Tibial nerve (tissue), 4 donors: ENCODE measurements at regions not wholly inside any gene's neighbourhood (a gene's known extent, or its start where the extent isn't known, plus 50 kb on each side); places are given as distances from the start of the nearest gene placed in this dataset.

Experiments used
- DNase-seq, 2 donors: peaks; one replicate each; pipeline ENCODE4 v3.0.0-alpha.2; 2019; ENCODE audit warnings: low spot score in 2 of 2
- H3K27ac ChIP-seq, 4 donors: fragments of 200-600 bp; sonication (generic) in 3 of 4; one replicate each; pipeline ENCODE4 v1.5.1; 2017 to 2019; ENCODE audit warnings: mild to moderate bottlenecking in 1 of 4
- H3K27me3 ChIP-seq, 2 donors: fragments of 200-600 bp; sonication (generic) in 1 of 2; one replicate each; pipeline versions ENCODE4 v1.5.1 to v1.6.0; 2017 to 2019
- H3K36me3 ChIP-seq, 3 donors: fragments of 200-600 bp; sonication (generic); one replicate each; pipeline ENCODE4 v1.5.1; 2018 to 2019
- H3K4me1 ChIP-seq, 4 donors: fragments of 200-600 bp; sonication (generic) in 3 of 4; one replicate each; pipeline ENCODE4 v1.5.1; 2017 to 2019
- H3K4me3 ChIP-seq, 4 donors: fragments of 200-600 bp; sonication (generic) in 3 of 4; one replicate each; pipeline ENCODE4 v1.5.1; 2017 to 2019; ENCODE audit warnings: mild to moderate bottlenecking in 1 of 4, moderate library complexity in 1 of 4
- H3K9me3 ChIP-seq, 4 donors: fragments of 200-600 bp; sonication (generic) in 3 of 4; one replicate each; pipeline ENCODE4 v1.5.1; 2017 to 2019
- CTCF ChIP-seq, 5 experiments: fragments of 200-600 bp in 3 of 5; fragments of 450-650 bp in 2 of 5; sonication (generic) in 3 of 5; IDR thresholded peaks; one replicate each; pipeline ENCODE4 v1.5.1; 2016 to 2019; ENCODE audit warnings: antibody characterized with exemption in 5 of 5, mild to moderate bottlenecking in 3 of 5, moderate library complexity in 2 of 5
- EP300 ChIP-seq, 2 donors: sonication (generic); formaldehyde crosslinking; IDR thresholded peaks; one replicate each; pipeline ENCODE4 v1.6.1; 2017; ENCODE audit warnings: antibody characterized with exemption in 2 of 2, mild to moderate bottlenecking in 1 of 2
- POLR2A ChIP-seq, 2 donors: fragments of 450-650 bp; IDR thresholded peaks; one replicate each; pipeline ENCODE4 v1.6.1; 2017; ENCODE audit warnings: antibody characterized with exemption in 2 of 2, mild to moderate bottlenecking in 2 of 2, moderate library complexity in 2 of 2
- WGBS, 2 donors: methylation state at CpG; one replicate each; pipeline ENCODE4 v1.1.5; 2018; 5-methylcytosine and 5-hydroxymethylcytosine counted together

GRCh38 chr3:168622795-168623194, 527.1 kb upstream of the GOLIM4 start:
- TF ChIP-seq CTCF (IDR thresholded peaks at IDR 0.05) (no peak), EP300 (IDR thresholded peaks at IDR 0.05) (no peak), POLR2A (IDR thresholded peaks at IDR 0.05) (no peak)
- H3K4me1 ChIP-seq: no peaks in the 10 kb centered on the region
- WGBS, 2 donors: 85 to 95% methylated on average over 3 of the region's 3 CpGs

GRCh38 chr3:168620854-168621253, 525.1 kb upstream of the GOLIM4 start:
- Histone ChIP-seq H3K9me3 (no peaks in the 10 kb centered on the region), H3K27ac (no peak overlapping the region), H3K4me1 (no peaks in the 10 kb centered on the region), H3K36me3 (no peaks in the 10 kb centered on the region), H3K4me3 (no peak overlapping the region), H3K27me3 (no peaks in the 10 kb centered on the region)
- no peak for DNase-seq
- WGBS, 2 donors: 60 to 74% methylated on average over 5 of the region's 5 CpGs
- TF ChIP-seq POLR2A (IDR thresholded peaks at IDR 0.05): no peak
- no peak for TF ChIP-seq EP300 (IDR thresholded peaks at IDR 0.05)
- TF ChIP-seq CTCF (IDR thresholded peaks at IDR 0.05): peak in 2 of 5 experiments; percentile 5 to 19

More at GRCh38 chr3:168622795-168623194, 527.1 kb upstream of the GOLIM4 start:
- no peaks in the 10 kb centered on the region for H3K9me3 ChIP-seq
- no peak for DNase-seq
- no peak overlapping the region for H3K4me3 ChIP-seq
- no peaks in the 10 kb centered on the region for H3K36me3 ChIP-seq
- no peak overlapping the region for H3K27ac ChIP-seq
- H3K27me3 ChIP-seq: no peaks in the 10 kb centered on the region

- TF ChIP-seq EP300 (IDR thresholded peaks at IDR 0.05) (no peak), POLR2A (IDR thresholded peaks at IDR 0.05) (no peak), CTCF (IDR thresholded peaks at IDR 0.05) (no peak)
- DNase-seq: no peak
- Histone ChIP-seq H3K27ac (no peak overlapping the region), H3K4me3 (no peak overlapping the region), H3K9me3 (no peaks in the 10 kb centered on the region), H3K27me3 (no peaks in the 10 kb centered on the region), H3K36me3 (no peaks in the 10 kb centered on the region), H3K4me1 (no peaks in the 10 kb centered on the region)
- WGBS, 2 donors: 76 to 83% methylated on average over 3 of the region's 3 CpGs
Measured at GRCh38 chr3:168618827-168619470, 523.2 kb upstream of the GOLIM4 start.

GRCh38 chr3:168617658-168618057, 521.9 kb upstream of the GOLIM4 start:
- H3K27ac ChIP-seq: no peak overlapping the region
- H3K4me1 ChIP-seq: no peaks in the 10 kb centered on the region
- H3K27me3 ChIP-seq: no peaks in the 10 kb centered on the region
- no peaks in the 10 kb centered on the region for H3K36me3 ChIP-seq
- no peak overlapping the region for H3K4me3 ChIP-seq
- no peaks in the 10 kb centered on the region for H3K9me3 ChIP-seq
- no peak for DNase-seq
- TF ChIP-seq EP300 (IDR thresholded peaks at IDR 0.05): no peak

- 72 to 77% methylated on average over 3 of the region's 3 CpGs for WGBS, 2 donors
- DNase-seq: no peak
- Histone ChIP-seq H3K4me1 (no peaks in the 10 kb centered on the region), H3K36me3 (no peaks in the 10 kb centered on the region), H3K4me3 (no peak overlapping the region), H3K9me3 (no peaks in the 10 kb centered on the region), H3K27me3 (no peaks in the 10 kb centered on the region), H3K27ac (no peak overlapping the region)
- TF ChIP-seq EP300 (IDR thresholded peaks at IDR 0.05) (no peak), CTCF (IDR thresholded peaks at IDR 0.05) (no peak), POLR2A (IDR thresholded peaks at IDR 0.05) (no peak)
Measured at GRCh38 chr3:168616915-168617314, 521.2 kb upstream of the GOLIM4 start.
